IPS-15b (cell line): ENCODE measurements at regions not wholly inside any gene's neighbourhood (a gene's known extent, or its start where the extent isn't known, plus 50 kb on each side); places are given as distances from the start of the nearest gene placed in this dataset.

Source experiments
- H3K27me3 ChIP-seq: one replicate; pipeline ENCODE4 v1.6.1; 2013; ENCODE audit warnings: low read length; ENCODE audit not compliant: control insufficient read depth, insufficient read depth
- H3K36me3 ChIP-seq: one replicate; pipeline ENCODE4 v1.6.1; 2013; ENCODE audit warnings: low read length; ENCODE audit not compliant: control insufficient read depth, insufficient read depth
- H3K4me1 ChIP-seq: one replicate; pipeline ENCODE4 v1.6.1; 2013; ENCODE audit warnings: mild to moderate bottlenecking, low read length; ENCODE audit not compliant: control insufficient read depth, insufficient read depth
- H3K4me3 ChIP-seq: one replicate; pipeline ENCODE4 v1.5.1; 2013; ENCODE audit warnings: low read depth, low read length
- H3K9ac ChIP-seq: one replicate; pipeline ENCODE4 v1.6.1; 2013; ENCODE audit warnings: low read depth, mild to moderate bottlenecking, low read length
- H3K9me3 ChIP-seq: one replicate; pipeline ENCODE4 v1.6.1; 2013; ENCODE audit warnings: mild to moderate bottlenecking, low read length; ENCODE audit not compliant: control insufficient read depth, insufficient read depth

DNA sequence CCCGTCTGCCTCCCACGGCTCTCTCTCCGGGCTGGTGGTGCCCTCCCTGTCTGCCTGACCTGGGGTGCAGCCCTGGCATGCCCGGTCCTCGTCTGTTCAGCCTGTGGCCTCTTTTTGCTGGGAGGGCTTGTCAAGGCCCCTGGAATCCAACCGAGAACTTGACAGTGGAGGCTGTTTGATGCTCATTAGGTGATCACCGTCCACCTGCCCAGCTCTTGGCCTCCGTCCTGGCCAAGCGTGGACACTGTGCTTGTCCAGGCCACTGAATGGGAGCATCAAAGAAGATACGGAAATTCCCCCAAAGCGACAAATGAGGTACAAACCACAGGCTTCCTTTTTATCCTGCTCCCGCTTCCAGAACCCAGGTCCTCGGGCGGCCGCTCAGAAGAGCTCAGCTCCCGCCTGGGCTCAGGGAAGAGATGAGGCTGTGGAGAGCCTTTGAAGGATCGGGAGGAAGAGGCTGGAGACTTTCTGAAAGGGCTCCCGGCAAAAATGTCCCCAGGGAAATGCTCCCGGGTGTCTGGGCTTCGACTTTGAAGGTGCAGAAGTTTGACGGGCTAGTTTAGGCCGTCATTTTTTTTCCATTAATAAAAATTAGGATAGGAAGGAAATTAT lies 1273.9 kb downstream of the BRD1 start:
- H3K4me3 ChIP-seq = no peak overlapping the region
- no peaks in the 10 kb centered on the region for H3K9me3 ChIP-seq
- H3K36me3 ChIP-seq = no peaks in the 10 kb centered on the region
- no peaks in the 10 kb centered on the region for H3K27me3 ChIP-seq
- H3K4me1 ChIP-seq = no peaks in the 10 kb centered on the region
- no peak overlapping the region for H3K9ac ChIP-seq

DNA sequence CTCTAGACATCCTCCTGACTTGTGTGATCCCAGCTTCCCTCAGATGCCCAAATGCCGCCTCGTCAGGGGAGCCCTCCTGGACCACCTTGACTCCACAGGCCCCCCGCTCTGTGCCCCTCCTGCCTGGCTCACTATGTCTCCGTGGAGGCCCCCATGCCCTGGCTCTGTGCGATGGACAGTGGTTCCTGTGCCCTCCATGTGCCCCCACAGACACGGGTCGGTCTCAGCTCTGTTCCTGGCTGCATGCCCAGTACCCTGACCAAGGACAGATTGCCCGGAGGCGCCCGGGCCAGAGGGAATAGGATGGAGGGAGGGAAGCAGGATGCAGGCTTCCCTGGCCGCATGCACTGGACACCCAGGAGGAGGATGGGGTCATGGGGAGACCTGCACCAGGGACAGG lies 1274.6 kb downstream of the BRD1 start:
- no peaks in the 10 kb centered on the region for H3K36me3 ChIP-seq
- no peak overlapping the region for H3K9ac ChIP-seq
- H3K4me3 ChIP-seq = no peak overlapping the region
- H3K4me1 ChIP-seq = no peaks in the 10 kb centered on the region
- H3K9me3 ChIP-seq = no peaks in the 10 kb centered on the region
- no peaks in the 10 kb centered on the region for H3K27me3 ChIP-seq

DNA sequence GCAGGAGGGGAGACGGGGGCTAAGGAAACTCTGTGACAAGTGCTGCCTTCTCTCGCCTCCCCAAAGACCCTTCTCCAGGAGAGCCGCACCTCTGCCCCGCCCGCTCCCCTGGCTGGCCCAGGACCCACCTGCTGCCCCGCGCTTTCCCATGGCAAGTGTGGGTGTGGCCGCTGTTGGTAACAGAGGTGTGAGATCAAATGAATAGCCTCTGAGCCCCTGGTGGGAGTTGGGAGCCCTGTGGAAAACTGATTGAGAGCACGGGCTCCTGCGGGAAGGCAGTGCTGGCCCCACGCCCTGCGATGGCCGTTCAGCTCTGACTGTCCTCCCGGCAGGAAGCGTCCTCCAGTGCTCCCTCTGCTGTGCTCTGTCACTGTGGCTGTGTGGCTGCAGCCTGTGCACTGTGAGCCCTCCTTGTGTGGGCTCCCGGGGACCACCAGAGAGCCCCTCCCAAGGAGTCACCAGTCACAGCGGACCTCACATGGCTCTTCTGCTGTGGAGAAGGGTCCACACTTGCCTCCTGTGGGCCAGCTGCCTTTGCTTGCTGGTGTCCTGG lies 1275.9 kb downstream of the BRD1 start:
- H3K4me1 ChIP-seq = no peaks in the 10 kb centered on the region
- no peak overlapping the region for H3K9ac ChIP-seq
- no peaks in the 10 kb centered on the region for H3K9me3 ChIP-seq
- H3K4me3 ChIP-seq = no peak overlapping the region
- H3K36me3 ChIP-seq = no peaks in the 10 kb centered on the region
- H3K27me3 ChIP-seq = no peaks in the 10 kb centered on the region

- Histone ChIP-seq H3K27me3 (no peaks in the 10 kb centered on the region), H3K36me3 (no peaks in the 10 kb centered on the region), H3K4me1 (no peaks in the 10 kb centered on the region), H3K9ac (no peak overlapping the region), H3K9me3 (no peaks in the 10 kb centered on the region), H3K4me3 (no peak overlapping the region)
These were observed 1276.6 kb downstream of the BRD1 start for GRCh38 chr22:48551061-48551460.

- no peaks in the 10 kb centered on the region for H3K9me3 ChIP-seq
These were observed 1279.3 kb downstream of the BRD1 start for GRCh38 chr22:48548391-48548790.

GRCh38 chr22:48547971-48548370 lies 1279.7 kb downstream of the BRD1 start:
- no peak overlapping the region for H3K9ac ChIP-seq
- no peaks in the 10 kb centered on the region for H3K36me3 ChIP-seq
- H3K4me1 ChIP-seq = no peaks in the 10 kb centered on the region
- no peak overlapping the region for H3K4me3 ChIP-seq
- H3K27me3 ChIP-seq = no peaks in the 10 kb centered on the region
- H3K9me3 ChIP-seq = no peaks in the 10 kb centered on the region

More at GRCh38 chr22:48548391-48548790, 1279.3 kb downstream of the BRD1 start:
- Histone ChIP-seq H3K27me3 (no peaks in the 10 kb centered on the region), H3K4me3 (no peak overlapping the region), H3K9ac (no peak overlapping the region), H3K36me3 (no peaks in the 10 kb centered on the region), H3K4me1 (no peaks in the 10 kb centered on the region)

GRCh38 chr22:48546653-48547424 lies 1280.8 kb downstream of the BRD1 start:
- Histone ChIP-seq H3K4me1 (no peaks in the 10 kb centered on the region), H3K9ac (no peak overlapping the region), H3K36me3 (no peaks in the 10 kb centered on the region), H3K4me3 (no peak overlapping the region), H3K27me3 (no peaks in the 10 kb centered on the region), H3K9me3 (no peaks in the 10 kb centered on the region)

GRCh38 chr22:48545987-48546386 lies 1281.7 kb downstream of the BRD1 start:
- H3K9ac ChIP-seq = no peak overlapping the region
- H3K27me3 ChIP-seq = no peaks in the 10 kb centered on the region
- H3K36me3 ChIP-seq = no peaks in the 10 kb centered on the region
- H3K4me1 ChIP-seq = no peaks in the 10 kb centered on the region
- H3K4me3 ChIP-seq = no peak overlapping the region
- H3K9me3 ChIP-seq = no peaks in the 10 kb centered on the region

DNA sequence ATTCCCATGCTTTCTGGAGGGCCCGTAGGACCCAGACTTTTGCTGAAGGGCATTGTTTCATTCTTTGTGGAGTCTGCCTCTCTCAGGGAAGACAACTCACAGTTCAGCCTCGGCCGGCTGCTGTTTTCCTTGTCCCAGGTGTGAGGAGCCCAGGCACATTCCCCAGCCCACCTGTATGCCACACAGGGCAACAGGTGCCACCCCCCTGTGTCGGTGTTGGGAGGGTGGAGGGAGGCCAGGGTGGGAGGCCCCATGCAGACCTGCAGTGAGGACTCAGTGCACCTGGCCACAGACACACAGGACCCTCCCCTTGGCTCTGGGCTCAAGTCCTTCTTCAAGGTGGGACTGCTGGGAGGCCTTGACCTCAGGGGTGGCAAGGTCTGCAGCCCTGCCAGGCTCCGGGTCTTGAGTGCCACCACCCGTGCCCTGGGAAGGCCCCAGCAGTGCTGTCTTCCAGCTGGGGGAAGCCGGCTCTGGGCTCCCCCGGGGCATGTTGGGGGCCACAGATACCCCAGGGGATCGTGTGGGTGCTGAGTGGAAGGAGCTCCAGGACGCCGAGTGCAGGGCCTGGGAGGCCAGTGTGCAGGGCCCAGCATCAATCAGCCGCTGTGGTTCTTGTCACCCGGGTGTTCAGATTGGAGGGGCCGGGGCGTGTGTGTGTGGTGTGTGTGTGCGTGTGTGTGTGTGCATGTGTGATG lies 1286.1 kb downstream of the BRD1 start:
- H3K9me3 ChIP-seq = no peaks in the 10 kb centered on the region
- H3K9ac ChIP-seq = no peak overlapping the region

DNA sequence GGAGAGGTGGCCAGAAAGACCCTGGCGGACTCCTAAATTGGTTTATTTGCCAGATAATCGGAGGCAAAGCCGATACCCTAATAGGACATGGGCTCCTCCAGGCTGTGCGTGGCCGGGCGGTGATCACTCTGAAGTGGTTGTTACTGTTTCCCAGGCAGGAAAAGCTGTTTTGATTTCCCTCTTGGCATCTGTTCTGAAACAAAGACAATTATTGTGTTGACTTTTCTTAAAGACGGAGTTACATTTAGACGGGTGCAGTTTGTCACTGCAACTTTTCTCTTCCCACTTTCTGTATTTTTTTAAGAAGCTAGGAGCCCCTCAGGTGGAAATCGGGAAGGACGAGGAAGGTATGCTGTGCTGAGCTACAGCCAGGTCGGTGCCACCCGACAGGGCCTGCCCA lies 1288.4 kb downstream of the BRD1 start:
- no peaks in the 10 kb centered on the region for H3K27me3 ChIP-seq
- H3K4me1 ChIP-seq = no peaks in the 10 kb centered on the region
- no peaks in the 10 kb centered on the region for H3K9me3 ChIP-seq
- H3K36me3 ChIP-seq = peaks cover 6% of the 10 kb centered on the region
- no peak overlapping the region for H3K9ac ChIP-seq
- no peak overlapping the region for H3K4me3 ChIP-seq

More for the DNA sequence above, 1286.1 kb downstream of the BRD1 start:
- no peak overlapping the region for H3K4me3 ChIP-seq
- H3K27me3 ChIP-seq = no peaks in the 10 kb centered on the region
- H3K36me3 ChIP-seq = peaks cover 2% of the 10 kb centered on the region
- no peaks in the 10 kb centered on the region for H3K4me1 ChIP-seq

DNA sequence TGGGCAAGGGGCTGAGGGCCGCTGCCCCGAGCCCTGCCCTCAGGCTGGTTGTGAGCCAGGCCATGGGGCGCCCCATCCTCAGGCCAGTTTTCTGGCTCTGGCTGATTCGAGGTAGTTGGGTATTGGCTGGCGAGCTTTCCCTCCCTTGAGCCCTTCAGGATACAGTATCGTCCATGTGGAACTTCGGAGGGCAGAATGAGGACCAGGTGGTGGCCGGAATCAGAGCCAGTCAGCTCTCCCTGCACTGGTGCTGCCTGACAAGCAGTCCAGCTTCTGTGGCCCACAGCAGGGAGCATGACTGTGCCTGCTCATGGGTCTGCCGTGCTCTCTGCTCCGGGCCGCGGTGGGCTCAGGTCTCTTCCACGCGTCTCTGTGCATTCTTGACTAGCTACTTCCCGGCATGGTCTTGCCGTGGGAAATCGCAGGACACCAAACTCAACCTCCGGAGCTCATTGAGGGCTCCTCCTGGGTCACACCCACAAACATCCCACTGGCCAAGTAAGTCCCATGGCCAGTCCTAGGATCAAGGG lies 1289.3 kb downstream of the BRD1 start:
- no peaks in the 10 kb centered on the region for H3K9me3 ChIP-seq

More for the DNA sequence above, 1289.3 kb downstream of the BRD1 start:
- H3K27me3 ChIP-seq = no peaks in the 10 kb centered on the region
- H3K9ac ChIP-seq = no peak overlapping the region
- no peaks in the 10 kb centered on the region for H3K4me1 ChIP-seq
- no peak overlapping the region for H3K4me3 ChIP-seq
- peaks cover 6% of the 10 kb centered on the region for H3K36me3 ChIP-seq
